GM21360 (cell line): ENCODE measurements at regions not wholly inside any gene's neighbourhood (a gene's known extent, or its start where the extent isn't known, plus 50 kb on each side); places are given as distances from the start of the nearest gene placed in this dataset.

Experiments used
- ATAC-seq: cut with Tn5 transposase; IDR thresholded peaks from one replicate; pipeline ENCODE4 v1.9.1; 2021; ENCODE audit warnings: mild to moderate bottlenecking, moderate library complexity; ENCODE audit not compliant: unreplicated experiment

DNA sequence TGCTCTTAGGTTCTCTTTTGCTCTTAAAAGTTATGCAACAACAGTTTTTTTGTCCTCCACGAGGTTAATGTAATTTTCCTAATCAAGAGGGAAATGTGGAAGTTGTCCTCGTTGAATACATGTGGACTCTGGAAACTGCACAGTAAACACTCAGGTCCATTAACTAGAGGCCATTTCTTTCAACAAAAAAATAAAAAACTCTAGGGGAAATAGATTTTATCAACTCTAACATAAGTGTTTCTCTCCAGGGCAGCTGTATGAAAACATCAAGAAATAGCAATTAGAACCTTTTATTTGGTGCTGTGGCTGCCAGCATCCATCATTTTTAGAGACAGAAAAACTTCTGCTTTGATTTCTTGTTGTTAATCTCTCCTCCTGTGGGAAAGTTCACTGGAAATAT is 288.6 kb downstream of the ICE1 start:
- no peak for ATAC-seq

DNA sequence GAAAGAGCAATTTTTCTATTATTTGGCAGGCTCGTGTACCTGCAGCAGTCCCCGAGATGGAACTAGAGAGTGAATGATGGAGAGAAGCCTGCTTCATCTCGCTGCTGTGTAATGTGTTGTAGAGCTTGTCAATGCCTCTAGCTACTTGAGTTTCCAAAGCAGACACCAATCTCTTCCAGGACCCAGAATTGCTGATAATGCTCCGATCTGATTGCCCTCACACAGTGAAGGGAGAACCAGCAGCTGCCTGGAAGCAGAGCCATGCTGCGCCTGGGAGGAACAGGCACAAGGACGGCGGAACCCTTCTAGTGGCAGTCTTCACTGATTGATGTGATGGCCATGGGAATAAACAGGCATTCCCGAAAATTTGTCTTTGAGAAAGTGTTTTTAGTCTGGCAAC is 288.0 kb downstream of the ICE1 start:
- no peak for ATAC-seq

DNA sequence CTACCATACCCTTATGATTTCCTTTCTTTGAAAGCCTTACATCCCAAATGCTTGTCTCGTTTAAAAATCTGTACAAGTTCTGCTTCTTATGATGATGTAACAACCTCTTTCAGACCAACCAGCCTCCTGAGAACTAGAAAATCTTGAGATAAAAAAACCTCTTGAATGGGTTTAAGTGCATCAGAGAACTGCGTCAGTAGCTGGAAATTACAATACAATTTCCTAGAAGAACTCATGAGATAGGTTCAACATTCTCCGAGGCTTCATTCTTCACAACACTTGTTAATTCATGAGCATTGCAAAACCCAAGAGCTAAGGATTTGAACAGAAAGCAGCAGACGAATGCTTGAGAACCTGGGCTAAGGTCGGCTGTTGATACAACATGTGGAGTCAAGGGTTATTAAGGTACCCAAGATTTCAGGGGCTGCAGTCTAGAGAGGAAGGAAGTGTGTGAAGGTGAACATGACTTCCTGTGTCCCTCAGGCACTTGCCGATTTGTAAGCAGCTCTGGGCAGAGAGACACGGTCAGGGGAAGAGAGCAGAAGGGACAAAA is 286.0 kb downstream of the ICE1 start:
- no peak for ATAC-seq

DNA sequence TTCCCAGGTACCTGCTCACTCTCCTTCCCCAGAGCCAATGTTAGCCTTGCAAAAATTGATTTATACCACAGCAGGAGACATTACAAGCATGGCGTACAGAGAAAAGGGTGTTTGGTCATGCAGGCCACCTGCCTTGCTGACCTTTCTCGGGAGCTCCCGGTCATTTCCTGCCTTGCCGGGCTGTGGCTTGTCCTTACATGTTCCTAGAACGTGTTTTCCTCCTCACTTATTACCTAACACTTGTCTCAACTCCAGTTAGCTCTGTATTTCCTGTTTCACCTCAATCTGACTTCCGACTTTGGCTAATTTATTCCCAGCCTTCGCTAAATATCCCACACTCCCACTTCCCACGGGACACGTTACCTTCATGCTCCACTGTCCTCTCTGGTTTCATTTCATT is 282.5 kb downstream of the ICE1 start:
- ATAC-seq = no peak

DNA sequence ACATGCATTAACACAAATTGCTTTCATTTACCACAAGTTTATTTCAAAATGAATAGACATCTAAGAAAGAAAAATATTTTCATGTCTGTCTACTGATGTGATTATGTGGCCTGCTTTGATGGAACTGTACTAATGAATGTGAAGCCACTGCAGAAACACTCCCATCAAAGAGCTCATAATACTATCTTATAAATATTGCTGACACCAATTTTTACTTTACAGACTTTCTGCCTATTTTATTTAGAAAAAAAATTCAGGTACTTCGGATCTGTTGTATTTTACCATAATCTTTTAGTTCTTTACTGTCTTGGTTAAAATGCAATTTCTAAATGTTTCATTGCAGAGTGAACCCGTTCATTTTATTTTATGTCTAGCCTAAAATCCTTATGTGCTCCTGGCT is 281.9 kb downstream of the ICE1 start:
- ATAC-seq = no peak

DNA sequence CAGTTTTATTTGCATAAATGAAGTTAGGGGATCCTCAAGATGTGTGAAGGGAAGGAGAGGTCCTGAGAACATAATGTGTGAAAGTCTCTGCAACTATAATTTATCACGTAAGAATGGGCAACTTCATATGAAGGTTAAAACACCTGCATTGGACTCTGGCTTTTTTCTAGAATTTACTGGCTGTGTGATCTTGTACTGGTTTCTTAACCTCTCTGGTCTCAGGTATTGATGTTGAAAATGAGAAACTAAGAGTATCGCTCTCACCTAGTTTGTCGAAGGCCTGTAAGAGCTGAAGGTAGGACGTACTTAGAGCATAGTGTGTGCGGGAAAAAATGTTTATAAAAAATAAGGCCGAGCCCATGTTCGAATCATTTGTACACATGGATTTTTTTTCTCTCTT is 280.5 kb downstream of the ICE1 start:
- no peak for ATAC-seq

DNA sequence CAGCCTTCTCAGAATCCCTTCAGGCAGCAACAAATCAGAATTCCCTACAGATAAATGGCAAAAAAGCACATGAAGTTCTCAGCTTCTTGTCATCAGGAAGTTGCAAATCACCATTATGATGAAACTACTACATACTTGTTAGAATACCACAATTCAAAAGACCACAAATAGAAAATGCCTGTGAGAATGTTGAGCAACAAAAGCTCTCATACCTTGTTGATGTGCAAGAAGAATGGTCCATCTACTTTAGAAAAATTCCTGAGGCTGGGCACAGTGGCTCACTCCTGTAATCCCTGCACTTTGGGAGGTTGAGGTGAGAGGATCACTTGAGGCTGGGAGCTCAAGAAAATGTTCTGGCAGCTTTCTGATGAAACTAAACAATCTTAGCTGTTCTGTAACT is 278.1 kb downstream of the ICE1 start:
- ATAC-seq = no peak

DNA sequence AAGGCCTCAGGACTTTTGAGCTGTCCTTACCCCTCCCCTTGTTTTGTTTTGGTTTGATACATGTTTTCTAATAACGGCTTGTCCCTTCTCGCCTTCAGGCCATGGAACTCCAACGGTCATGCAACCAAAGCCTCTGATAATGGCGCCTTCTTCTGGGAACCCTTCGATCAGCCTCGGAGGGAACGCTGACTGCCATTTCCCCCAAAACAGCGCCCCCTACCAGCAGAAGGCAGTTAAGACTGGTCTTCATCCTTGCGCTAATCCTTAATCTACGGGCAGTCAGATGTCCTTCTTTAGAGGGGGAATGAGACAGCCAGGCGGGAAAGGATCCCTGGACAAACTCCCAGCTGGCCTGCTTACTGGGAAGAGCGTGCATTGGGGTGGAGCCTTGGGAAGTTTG is 276.6 kb downstream of the ICE1 start:
- ATAC-seq = no peak

DNA sequence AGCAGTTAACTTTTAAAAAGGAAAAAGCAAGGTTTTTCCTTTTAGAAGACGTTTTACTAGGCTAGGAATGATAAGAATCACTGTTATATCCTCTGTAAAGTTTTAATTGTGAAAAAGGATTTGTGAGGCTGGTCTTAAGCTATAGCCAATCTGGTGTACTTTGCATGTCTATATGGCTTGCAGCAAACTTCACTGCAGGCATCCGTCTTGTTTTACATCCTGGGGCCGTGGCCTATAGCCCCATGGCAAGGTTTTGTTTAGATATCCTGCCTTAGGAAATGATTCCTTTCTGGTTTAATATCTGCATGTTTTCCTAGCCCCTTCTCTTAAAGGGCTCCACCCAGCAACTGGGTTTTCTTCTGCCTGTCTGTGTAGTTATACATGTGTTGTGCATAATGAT is 272.8 kb downstream of the ICE1 start:
- no peak for ATAC-seq

DNA sequence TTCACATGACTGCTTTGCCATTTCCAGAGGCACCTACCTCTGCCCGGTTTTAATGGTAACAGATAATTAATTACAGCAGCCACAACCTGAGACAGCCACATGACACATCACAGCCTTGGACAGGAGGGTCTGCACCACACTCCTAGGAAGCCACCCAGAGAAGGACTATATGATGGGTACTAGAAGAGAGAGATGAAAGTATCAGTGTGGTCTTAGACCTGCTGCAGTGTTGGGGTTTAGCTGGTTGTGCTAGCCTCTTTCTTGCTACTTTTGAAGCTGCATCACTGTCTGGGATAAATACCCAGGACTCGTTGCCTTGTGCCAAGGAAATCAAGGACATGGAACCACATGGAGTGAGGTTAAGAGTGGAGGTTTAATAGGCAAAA is 266.4 kb downstream of the ICE1 start:
- no peak for ATAC-seq

DNA sequence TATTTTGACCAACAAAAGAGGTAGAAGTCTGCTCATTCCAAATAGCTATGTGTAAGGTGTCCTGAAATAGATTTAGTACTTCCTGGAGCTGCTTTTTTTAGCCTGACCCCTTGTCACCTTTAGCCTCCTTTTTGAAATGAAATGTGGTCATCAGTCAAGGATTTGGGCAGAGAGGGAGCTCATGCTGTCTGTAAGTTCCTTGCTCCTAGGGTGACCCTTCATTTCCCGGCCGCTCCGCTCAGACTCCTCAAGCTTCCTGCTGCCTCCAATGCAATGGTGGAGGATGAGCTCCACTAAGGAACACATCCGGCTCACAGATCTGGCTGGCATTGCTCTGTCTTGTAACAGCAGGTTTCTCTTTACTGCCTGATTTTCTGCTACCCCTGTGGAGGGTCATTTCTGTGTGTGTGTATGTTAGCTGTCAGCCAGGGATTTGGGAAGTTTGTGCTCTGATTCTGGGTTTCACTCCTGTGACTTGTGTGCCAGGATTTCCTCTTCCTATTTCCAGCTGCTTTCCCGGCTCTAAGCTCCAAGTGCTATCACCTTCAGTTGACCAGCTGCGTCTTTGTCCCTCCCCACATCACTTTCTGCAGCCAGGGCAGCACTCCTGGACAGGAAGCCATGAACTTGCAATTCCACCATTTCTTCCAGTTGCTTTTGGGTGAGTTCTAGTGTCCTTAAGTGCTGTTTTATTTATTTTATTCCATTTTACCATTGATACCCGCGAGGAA is 265.9 kb downstream of the ICE1 start:
- no peak for ATAC-seq

DNA sequence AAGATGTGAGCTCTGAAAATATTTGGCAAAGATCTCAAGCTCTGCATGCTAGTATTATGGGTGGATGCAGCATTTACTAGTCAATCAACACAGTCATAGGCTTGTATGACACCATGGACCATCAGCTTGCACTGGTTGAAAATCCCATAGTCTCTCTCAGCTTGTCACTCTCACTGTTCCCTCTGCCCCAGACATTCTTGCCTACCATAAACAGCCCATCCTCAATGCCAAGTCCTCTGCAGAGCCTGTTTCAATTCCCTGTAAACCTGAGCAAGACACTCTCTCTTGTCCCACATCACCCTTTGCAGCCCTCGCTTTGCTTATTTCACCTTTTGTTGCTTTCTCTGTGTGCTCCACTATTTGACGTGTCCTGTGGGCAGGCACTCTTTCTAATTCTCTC is 264.6 kb downstream of the ICE1 start:
- ATAC-seq = no peak

DNA sequence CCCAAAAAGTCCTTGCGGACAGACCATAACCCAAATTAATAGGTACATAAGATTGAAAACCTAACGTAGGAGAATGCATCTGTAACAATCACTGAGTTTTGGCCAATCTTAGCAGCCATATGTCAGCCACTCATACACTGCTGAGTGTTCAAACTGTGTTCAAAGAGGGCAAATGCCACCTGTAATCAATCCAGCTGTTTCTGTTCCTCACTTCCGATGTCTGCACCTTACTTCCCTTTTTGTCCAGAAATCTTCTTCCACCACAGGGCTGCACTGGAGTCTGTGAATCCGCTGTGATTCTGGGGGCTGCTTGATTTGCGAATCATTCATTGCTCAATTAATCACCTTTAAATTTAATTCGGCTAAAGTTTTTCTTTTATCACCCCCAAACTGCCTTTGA is 263.9 kb downstream of the ICE1 start:
- no peak for ATAC-seq

DNA sequence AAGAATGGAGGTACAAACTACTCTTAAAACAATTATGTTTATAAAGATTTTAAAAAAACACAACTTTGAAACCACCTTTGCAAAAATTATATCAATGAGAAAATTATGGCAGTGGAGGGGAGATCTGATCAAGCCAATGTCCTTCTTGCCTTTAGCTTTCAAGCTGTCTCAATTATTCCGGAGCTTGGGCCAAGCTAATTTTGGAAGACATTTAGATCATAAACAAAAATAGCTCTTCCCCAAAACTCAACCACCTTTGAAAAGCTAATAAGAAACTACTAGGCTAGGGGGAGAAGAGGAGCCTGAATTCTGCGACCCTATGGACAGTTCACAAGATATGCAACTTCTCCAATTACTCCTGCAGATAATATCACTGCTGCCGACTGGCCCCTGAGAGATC is 263.3 kb downstream of the ICE1 start:
- no peak for ATAC-seq

DNA sequence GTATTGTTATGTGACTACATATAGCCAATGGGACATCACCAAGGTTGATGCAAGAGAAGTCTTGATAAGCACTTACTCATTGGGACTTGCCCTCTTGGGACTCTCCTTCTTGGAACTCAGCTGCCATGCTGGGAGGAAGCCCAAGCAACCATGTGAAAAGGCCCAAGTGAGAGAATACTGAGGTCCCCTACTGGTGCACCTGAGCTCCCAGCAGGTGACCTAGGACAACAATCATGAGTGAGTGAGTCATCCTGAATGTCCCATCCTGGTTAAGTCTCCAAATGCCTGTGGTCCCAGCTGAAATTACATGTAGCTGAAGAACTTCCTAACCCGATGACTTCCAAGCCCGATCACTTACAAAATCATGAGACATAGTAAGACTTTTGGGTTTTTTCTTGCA is 260.7 kb downstream of the ICE1 start:
- ATAC-seq = no peak

DNA sequence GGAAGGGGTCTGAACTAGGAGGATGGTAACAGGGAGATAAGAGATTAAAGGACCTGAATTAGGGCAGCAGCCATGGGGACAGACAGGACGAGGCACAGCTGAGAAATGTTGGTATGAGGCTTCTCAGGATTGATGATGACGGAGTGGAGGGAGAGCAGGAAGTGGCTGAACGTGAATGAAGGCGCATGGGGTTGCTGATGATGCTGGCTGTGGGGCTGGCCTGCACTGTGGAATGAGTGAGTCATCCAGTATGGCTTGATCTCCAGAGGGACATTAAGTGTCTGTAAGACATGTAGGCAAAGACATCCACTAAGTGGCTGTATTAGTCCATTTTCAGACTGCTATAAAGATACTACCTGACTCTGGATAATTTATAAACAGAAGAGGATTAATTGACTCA is 256.4 kb downstream of the ICE1 start:
- no peak for ATAC-seq

DNA sequence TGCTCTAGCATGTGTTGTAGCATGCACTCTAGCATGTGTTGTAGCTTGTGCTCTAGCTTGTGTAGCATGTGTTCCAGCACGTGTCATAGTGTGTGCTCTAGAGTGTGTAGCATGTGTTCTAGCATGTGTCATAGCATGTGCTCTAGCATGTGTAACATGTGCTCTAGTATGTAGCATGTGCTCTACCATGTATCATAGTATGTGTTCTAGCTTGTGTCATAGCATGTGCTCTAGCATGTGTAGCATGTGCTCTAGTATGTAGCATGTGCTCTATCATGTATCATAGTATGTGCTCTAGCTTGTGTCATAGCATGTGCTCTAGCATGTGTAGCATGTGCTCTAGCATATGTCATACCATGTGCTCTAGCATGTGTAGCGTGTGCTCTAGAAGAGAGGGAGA is 255.3 kb downstream of the ICE1 start:
- ATAC-seq = no peak

DNA sequence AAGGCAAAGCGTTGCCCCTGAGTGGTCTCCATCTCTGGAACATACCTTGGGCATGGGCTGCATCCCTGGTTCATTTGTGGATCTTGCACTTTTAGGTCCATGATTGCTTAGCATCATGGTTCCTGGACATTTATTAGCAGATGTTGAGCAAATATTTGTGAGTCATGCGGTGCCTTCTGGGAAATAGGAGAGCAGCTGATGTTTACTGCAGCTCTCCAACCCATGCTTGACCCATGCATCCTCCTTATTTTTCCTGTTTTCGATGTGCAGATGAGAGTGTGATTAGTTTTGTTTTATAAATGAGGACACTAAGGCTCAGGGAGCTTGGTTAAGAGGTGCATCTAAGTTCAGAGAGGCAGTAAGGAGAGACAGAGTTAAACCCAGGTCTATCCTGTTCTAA is 253.7 kb downstream of the ICE1 start:
- ATAC-seq = no peak

DNA sequence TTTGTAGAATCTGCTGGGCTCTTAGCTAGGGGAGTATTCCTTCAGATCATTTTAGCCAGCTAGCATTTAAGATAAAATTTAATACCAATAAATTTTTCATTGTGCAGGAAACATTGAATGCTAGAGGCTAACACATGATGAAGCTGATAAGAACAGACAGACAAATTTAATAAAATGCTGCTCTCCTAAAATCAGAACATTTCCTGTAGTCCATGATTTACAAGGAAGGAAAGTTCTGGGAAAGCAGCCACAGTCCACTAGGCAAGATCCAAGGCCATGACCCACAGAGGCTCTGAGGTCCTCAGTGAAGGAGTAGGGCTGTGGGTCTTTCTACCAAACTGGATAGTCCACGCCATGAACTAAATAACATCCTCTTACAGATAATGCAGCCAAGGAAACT is 253.0 kb downstream of the ICE1 start:
- no peak for ATAC-seq

DNA sequence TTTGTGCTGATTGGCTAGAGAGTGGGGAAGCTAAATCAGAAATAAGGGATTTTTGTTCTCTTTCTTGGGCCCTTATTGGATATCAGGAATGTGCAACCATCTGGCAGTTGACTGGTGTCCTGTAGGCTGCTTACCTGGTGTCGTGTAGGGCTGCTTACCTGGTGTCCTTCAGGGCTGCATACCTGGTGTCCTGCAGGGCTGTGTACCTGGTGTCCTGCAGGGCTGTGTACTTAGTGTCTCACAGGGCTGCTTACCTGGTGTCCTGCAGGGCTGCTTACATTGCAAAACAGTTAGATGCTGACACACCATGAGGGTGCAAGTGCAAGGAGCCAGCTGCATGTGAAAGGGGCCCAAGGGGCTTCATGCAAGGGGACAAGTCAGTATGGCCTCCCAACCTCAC is 249.3 kb downstream of the ICE1 start:
- no peak for ATAC-seq

DNA sequence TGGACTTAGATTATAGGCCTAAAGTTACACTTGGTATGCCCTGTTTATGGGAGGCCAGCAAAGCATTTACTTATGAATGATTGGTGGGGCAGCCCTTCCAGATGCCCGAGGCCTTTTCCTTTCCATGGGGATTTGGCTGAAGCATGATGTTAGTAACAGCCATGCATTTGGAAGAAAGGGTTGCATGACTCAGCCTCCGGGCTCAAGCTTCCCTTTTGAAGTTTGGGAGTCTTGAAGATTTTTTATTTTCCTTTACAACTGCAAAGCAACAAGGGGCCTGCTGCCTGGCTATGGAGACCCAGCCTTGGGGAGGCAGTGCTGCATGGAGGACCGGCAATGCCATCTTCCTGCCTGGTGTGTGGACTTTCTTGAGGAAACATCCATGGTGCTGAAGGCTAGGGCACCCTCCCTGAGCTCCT is 244.7 kb downstream of the ICE1 start:
- ATAC-seq = no peak

DNA sequence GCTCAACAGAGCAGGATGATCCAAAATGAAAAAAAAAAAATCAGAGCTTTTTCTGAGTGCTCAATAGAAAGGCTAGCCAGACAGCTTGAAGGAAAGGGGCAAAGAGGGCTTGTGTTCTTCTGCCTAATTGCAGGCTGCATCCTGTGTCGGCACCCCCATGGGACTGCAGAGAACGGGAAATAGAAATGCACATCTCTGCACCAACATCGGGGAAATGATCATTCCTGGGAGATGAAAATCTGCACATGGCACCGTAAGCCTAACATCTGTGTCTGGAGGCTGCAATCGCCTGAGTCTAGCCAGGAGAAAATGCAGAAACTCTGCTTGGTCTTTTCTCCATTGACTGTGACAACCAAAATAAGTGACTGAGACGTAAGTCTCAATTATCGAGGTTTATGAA is 243.9 kb downstream of the ICE1 start:
- ATAC-seq = no peak

DNA sequence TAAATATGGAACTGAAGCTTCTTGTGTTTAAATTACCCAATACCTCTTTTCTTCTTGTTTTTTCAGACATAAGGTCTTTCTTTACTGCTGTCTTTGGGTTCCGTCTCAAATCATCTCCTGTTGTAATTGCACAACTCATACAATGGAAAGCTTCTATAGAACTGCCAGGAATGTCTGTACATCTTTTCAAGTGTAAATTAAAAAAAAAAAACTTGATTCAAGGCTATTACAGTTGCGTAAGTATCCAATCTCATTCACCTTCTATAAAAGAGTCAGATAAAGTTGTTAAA is 243.5 kb downstream of the ICE1 start:
- no peak for ATAC-seq
